B cell (primary cell): ENCODE measurements at regions not wholly inside any gene's neighbourhood (a gene's known extent, or its start where the extent isn't known, plus 50 kb on each side); places are given as distances from the start of the nearest gene placed in this dataset.

Experiments
- EZH2 ChIP-seq: IDR thresholded peaks from 2 replicates; pipeline ENCODE4 v1.6.1; 2012; ENCODE audit warnings: borderline replicate concordance, low read depth, mild to moderate bottlenecking, moderate library complexity, low read length; ENCODE audit not compliant: insufficient read depth, poor library complexity, severe bottlenecking
- TF ChIP-seq, protein P1 (sequence below): fragments of 200-600 bp; IDR thresholded peaks from one replicate; pipeline ENCODE4 v1.8.0; 2022; ENCODE audit warnings: antibody characterized with exemption, mild to moderate bottlenecking

- TF ChIP-seq, protein P1, sequence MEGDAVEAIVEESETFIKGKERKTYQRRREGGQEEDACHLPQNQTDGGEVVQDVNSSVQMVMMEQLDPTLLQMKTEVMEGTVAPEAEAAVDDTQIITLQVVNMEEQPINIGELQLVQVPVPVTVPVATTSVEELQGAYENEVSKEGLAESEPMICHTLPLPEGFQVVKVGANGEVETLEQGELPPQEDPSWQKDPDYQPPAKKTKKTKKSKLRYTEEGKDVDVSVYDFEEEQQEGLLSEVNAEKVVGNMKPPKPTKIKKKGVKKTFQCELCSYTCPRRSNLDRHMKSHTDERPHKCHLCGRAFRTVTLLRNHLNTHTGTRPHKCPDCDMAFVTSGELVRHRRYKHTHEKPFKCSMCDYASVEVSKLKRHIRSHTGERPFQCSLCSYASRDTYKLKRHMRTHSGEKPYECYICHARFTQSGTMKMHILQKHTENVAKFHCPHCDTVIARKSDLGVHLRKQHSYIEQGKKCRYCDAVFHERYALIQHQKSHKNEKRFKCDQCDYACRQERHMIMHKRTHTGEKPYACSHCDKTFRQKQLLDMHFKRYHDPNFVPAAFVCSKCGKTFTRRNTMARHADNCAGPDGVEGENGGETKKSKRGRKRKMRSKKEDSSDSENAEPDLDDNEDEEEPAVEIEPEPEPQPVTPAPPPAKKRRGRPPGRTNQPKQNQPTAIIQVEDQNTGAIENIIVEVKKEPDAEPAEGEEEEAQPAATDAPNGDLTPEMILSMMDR, result peak; percentile 86
- TF ChIP-seq EZH2, result no peak
These were observed 122.7 kb upstream of the NABP1 start for GRCh38 chr2:191555092-191555742.
